ENCODE measurements at regions not wholly inside any gene's neighbourhood (a gene's known extent, or its start where the extent isn't known, plus 50 kb on each side); places are given as distances from the start of the nearest gene placed in this dataset.

DNA sequence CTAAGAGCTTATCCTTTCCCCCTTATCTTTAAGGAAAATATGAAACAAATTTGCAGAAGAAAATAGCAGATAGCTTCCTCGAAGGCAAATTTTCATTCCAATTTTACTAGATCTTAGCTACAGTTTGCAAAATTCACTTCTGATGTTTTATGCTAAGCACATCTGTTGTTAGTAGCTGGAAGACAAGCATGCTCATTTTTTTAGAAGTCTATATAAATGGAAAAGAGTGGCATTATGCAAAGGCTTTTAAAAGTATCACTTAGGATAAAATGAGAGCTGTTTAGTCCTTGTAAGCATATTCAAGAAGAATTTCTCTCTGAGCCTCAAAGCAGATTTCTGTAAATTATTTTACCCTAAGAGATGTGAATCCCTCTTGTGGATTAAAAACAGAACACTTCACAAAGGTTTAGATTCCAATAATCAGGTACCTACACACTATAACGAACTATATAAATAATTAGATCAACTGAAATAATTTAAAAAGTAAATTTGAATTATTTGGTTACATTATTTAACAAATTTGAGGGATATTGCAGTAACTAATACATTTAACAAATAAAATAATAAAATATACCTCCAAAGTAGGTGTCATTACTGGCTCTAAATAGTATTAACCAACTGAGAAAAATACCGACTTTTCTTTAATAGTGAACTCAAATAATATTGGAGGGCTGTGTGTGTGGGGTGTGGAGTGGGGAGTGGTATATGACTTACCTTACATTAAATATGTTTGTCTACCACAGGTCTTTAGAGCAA is 307.1 kb downstream of the SEMA3D start:
- no peak for DNase-seq

- DNase-seq: no peak
Observed at GRCh38 chr7:84877943-84878570, 308.8 kb downstream of the SEMA3D start.

- DNase-seq: no peak
Observed at GRCh38 chr7:84876061-84876821, 310.6 kb downstream of the SEMA3D start.

- DNase-seq: no peak
Observed at GRCh38 chr7:84865560-84865959, 321.3 kb downstream of the SEMA3D start.

- no peak for DNase-seq
Observed at GRCh38 chr7:84857336-84857735, 329.5 kb downstream of the SEMA3D start.

DNA sequence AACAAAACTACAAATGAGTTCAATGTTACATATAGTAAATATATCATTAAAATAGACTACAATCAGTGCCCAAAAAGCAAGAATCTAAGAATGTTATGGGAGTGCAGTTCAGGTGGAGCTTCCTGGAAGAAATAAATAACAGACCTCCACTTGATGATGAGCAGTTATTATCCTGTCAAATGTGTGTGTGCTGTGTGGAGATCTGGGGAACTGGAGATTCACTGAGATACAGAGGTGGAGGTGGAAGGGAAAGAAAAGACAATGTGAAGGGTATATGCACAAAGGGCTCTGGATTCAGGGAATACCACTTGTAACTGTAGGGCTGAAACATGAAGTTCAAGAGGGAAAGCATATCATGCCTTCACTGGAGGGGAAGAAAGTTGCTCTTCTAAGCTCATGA is 331.1 kb downstream of the SEMA3D start:
- DNase-seq: no peak

DNA sequence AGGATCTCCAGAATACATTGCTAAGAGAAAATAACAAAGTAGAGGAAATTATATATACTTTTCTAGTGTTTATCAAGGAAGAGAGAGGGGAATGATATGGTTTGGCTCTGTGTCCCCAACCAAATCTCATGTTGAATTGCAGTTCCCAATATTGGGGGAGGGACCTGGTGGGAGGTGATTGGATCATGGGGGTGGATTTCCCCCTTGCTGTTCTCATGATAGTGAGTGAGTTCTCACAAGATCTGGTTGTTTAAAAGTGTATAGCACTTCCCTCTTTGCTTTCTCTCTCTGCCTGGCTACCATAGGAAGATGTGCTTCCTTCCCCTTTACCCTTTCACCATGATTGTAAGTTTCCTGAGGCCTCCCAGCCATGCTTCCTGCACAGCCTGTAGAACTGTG is 337.9 kb downstream of the SEMA3D start:
- DNase-seq: peak in 2 of 4 experiments; percentile 3 to 6

- peak in 2 of 4 experiments; percentile 14 to 23 for DNase-seq
Observed at GRCh38 chr7:84848219-84848973, 338.5 kb downstream of the SEMA3D start.

GRCh38 chr7:84847790-84848189 is 339.1 kb downstream of the SEMA3D start:
- DNase-seq: no peak

DNA sequence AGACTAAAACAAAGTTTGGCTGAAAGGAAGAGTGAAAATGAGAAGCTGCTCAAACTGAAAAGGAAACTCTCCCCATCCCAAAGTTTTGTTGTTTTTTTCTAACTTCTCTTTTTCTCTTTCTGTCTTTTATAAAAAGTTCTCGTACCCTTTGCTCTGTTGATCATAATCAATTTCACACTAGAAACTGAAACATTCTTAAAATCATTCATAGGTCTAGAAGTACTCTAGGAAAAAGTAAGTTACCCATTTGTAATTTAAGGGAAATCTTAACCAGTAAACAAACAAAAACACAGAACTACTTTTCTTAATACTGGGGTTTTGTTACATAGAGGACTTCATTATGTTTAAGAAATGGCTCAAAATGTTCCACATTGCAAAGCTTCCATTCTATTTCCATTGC is 339.8 kb downstream of the SEMA3D start:
- no peak for DNase-seq

DNA sequence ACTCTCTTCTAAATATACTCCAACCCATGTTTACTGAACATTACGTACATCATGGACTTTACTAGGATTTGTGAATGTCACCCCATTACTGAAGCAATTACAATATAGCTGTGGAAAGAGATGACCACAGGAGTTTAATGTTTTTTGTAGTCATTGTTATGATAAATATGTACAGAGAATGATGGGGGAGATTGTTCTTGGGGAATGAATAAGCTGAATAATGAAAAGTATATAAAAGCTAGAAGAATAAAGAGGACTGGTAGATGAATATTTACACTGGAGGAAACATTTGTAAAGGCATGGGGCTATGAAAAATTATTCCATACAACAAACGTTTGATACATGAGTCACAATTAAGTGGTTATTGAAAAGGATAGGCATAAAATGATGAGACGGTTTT is 340.9 kb downstream of the SEMA3D start:
- DNase-seq: no peak

GRCh38 chr7:84844771-84845170 is 342.1 kb downstream of the SEMA3D start:
- no peak for DNase-seq

GRCh38 chr7:84841809-84842208 is 345.0 kb downstream of the SEMA3D start:
- DNase-seq: no peak

- no peak for DNase-seq
Observed at GRCh38 chr7:84838857-84839256, 348.0 kb downstream of the SEMA3D start.

DNA sequence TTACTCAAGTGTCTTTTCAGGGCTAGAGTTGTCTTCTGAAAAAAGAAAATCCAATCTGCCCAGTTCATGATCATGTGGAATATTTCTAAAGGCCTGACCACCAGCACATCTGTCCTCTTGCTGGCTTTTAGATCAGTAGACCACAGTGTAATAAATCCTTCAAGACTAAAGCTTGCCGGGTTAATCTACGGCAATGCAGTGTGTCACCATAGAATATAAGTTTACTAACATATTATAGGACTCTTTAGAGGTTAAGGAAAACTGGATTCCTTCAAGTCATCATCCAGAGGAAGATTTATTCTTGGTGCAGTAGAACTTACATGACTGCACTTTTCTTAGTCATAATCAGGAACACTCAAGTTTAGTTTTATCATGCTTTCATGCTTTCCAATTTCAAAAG is 349.5 kb downstream of the SEMA3D start:
- no peak for DNase-seq

- no peak for DNase-seq
Observed at GRCh38 chr7:84829719-84830118, 357.1 kb downstream of the SEMA3D start.

DNA sequence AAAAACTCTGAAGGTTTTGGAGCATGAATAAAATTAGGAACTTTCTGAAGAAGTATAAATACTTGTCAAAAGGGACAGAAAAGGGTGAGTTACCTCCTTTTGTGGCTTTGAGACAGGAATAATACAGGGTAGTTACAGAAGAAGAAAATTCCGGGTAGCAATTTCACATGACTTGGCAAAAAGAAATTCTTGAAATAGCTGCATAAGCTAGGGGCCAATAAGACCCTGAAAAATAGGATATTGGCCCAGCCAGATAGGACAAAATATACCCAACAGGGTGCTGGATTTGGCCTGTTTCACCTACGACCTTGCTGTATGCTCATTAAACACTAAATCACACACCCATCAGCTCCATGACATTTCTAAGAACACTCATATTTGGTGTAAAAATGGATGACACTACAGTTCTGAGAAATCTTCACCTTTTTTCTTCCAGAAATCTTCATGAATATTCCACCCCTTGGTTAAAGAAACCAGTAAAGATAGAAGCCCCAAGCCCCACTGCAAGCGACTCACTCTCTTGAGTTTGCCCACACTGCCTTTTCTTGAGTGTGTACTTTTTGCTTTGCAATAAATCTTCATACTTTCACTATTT is 362.7 kb downstream of the SEMA3D start:
- no peak for DNase-seq

DNA sequence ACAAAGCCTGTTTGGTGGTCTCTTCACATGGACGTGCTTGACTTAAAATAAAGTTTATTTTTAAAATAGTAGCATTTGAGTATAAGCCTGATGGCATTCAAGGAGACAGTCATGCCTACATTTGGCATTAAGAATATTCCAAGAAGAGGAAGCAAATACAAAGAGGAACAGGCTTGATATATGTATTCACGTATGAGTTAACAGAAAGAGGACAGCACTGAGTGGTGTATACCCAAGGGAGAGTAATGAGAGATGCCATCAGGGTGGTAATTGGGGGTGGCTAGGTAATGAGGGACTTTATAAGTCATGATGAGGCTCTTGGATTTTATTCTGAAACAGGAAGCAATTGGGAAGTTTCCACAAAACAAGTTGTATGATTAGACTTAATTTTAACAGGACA is 363.3 kb downstream of the SEMA3D start:
- DNase-seq: peak in 2 of 4 experiments; percentile 2 to 17

GRCh38 chr7:84822941-84823510 is 363.8 kb downstream of the SEMA3D start:
- no peak for DNase-seq

DNA sequence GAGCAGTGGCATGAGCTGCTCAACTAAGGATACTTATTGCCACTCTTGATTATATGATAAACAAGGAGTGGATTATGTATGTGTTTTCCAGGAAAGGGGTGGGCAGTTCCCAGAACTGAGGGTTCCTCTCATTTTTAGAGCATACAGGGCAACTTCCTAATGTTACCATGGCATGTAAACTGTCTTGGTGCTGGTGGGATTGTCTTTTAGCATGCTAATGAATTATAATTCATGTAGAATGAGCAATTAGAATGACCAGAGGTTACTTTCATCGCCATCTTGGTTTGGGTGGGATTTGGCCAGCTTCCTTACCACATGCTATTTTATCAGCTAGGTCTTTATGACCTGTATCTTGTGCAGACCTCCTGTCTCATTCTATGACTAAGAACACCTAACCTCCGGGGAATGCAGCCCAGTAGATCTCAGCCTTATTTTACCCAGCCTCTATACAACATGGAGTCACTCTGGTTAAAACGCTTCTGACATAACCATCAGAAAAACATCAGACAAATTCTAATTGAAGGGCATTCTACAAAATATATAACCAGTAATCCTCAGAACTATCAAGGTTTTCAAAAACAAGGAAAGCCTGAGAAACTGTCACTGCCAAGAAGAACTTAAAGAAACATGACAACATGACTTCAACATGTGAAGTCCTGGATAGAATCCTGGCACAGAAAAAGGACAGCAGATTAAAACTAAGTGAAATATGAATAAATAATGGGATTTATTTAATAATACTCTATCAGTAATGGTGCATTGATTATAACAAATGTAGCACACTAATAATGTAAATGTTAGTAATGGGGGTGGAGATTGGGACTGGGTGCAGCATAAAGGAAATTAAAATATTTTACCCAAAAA is 365.0 kb downstream of the SEMA3D start:
- DNase-seq: no peak

DNA sequence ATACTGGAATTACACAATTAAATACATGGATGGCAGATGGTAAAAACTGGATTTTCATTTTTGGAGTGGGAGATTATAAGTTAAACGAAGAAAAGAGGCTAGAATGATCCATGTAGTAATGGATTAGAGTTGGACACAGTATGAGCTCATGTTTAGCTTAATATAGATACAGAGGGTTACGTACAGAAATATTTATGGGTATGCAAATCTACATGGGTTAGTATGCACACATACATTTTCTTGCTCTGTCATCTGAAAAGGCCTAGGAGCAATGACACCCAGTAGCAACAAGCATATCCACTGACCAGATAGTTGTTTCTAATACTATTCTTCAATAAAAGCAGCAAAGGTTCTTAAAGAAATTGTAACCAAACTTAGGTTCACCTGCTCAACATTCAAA is 366.4 kb downstream of the SEMA3D start:
- DNase-seq: no peak
